HG03354 (cell line): ENCODE measurements at regions not wholly inside any gene's neighbourhood (a gene's known extent, or its start where the extent isn't known, plus 50 kb on each side); places are given as distances from the start of the nearest gene placed in this dataset.

Experiments used
- ATAC-seq: cut with Tn5 transposase; IDR thresholded peaks from one replicate; pipeline ENCODE4 v1.9.1; 2021; ENCODE audit warnings: mild to moderate bottlenecking; ENCODE audit not compliant: unreplicated experiment, poor library complexity, severe bottlenecking

GRCh38 chr14:34190717-34191116 is 239.8 kb upstream of the EGLN3 start:
- ATAC-seq = no peak

DNA sequence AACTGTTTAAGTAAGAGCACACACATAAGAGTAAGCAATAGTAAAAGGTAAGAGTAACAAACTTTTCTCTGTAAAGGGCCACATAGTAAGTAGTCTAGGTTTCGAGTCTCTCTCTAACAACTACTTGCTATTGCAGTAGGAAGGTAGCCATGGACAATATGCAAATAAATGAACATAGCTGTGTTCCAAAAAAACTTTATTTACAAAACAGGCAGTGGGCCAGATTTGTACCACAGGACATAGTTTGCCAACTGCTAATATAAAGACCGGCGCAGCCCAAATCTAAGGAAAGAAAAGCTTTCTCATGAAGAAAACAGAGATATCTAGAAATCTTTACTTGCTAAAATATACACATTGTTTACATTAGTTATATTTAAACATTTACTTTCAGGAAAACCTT is 239.0 kb upstream of the EGLN3 start:
- ATAC-seq = no peak

- ATAC-seq = no peak
These were observed 236.7 kb upstream of the EGLN3 start for GRCh38 chr14:34187519-34188044.

DNA sequence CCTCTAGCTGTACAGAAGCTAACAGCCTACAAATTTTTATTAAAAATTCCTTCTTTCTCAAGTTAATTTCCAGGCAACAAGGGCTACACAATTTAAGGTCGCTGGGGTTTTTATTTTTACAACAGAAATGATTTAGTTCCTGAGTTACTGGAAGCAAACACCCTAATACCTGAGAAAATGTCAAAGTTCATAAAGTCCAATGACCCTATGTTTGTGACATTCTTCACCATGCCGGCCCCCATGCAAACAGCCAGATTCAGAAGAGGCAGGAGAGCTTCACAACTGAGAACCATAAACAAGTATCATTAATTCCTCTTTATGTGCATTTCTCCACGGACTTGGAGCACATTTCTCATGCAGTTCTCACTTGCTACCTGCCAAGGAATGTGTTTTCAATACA is 236.2 kb upstream of the EGLN3 start:
- ATAC-seq = no peak

DNA sequence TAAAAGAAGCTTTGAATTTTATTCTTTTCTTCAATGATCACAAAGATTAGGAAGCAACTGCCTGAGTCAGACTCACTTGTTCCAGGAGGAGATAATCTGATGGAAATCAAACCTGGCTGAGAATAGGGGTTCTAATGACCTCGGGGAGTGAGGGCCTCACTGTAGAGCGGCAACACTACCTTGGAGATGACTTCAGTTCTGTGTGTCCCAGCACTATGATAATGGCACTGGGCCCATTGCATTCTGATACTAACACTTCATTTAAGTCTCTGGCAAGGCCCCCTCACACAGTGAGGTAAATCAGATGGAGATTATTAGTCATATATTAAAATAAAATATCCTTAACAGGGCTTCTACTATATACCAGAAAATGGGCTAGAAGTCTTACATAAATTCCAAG is 233.3 kb upstream of the EGLN3 start:
- ATAC-seq = no peak

DNA sequence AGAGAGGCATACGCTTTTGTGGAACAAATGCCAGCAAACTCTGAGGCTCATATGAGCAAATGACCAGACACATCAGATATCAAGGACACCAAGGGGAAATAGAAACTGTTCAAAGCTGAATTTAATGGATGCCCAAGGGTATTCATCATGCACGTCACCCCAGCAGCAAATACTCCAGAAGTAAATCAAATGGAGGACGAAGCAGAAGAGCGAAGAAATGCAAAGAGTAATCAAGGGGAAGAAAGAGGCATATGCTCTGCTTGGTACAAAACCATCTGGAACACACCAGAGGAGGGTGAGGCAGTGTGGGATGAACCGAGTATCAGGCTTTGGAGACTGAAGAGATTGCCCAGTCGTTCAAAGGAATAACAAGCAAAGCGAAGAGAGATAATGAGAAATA is 232.6 kb upstream of the EGLN3 start:
- no peak for ATAC-seq

DNA sequence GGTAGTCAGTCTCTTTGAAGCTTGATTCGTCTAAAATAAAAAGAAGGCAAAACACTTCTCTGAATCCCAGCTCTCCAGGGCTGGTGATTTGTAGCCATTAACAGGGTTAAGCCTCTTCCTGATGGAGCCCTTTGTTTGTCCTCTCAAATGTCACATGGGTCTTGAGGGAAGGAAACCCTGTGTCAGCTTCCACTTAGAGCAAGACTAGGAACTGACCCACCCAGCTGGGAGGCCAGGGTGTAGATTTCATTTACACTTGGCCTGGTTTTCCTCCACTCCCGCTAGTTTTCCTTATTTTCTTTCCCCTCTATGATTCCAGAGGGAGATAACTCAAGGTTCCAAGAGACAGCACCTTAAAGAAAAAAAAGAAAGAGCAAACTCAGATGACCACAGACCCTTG is 230.5 kb upstream of the EGLN3 start:
- no peak for ATAC-seq

GRCh38 chr14:34180869-34181268 is 230.0 kb upstream of the EGLN3 start:
- no peak for ATAC-seq

- no peak for ATAC-seq
These were observed 229.6 kb upstream of the EGLN3 start for GRCh38 chr14:34180434-34180833.

DNA sequence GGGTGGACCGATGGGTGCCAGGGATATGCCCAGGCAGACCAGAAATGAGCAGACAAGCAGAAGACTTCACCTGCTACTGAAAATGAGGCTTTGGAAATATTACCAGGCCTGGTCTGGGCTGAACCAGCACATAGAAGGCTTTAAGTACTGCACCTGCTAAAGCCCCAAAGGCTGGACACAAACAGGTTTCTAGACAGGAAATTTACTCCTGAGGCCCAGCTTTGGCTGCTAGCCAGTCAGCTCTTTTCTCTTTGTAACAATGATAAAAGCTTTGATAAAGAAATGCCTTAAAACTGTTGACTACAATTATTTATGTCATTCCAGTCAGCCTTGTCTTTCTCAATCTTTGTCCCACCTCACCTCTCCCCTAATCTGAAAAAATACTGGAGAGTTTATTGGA is 228.9 kb upstream of the EGLN3 start:
- no peak for ATAC-seq

- ATAC-seq = no peak
These were observed 226.6 kb upstream of the EGLN3 start for GRCh38 chr14:34177466-34177865.

GRCh38 chr14:34175574-34175973 is 224.7 kb upstream of the EGLN3 start:
- ATAC-seq = no peak

DNA sequence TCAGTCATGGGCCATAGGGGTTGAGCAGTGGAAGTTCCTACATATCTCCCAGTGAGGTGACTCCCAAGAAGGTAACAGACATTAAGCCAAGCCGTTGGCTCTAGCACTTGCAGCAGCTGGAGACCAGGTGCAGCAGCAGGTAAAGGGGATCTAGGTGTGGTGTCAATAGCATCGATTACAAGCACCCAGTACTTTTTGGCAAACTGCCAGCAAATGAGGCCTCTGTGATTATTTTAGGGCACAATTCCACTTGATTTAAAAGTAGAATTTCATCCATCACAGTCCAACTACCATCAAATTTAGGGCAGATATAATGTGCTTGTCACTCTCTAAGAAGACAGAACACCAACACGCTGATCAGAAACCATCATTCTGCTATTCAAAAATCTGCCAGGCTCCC is 224.1 kb upstream of the EGLN3 start:
- no peak for ATAC-seq

GRCh38 chr14:34173916-34174315 is 223.0 kb upstream of the EGLN3 start:
- ATAC-seq = no peak

DNA sequence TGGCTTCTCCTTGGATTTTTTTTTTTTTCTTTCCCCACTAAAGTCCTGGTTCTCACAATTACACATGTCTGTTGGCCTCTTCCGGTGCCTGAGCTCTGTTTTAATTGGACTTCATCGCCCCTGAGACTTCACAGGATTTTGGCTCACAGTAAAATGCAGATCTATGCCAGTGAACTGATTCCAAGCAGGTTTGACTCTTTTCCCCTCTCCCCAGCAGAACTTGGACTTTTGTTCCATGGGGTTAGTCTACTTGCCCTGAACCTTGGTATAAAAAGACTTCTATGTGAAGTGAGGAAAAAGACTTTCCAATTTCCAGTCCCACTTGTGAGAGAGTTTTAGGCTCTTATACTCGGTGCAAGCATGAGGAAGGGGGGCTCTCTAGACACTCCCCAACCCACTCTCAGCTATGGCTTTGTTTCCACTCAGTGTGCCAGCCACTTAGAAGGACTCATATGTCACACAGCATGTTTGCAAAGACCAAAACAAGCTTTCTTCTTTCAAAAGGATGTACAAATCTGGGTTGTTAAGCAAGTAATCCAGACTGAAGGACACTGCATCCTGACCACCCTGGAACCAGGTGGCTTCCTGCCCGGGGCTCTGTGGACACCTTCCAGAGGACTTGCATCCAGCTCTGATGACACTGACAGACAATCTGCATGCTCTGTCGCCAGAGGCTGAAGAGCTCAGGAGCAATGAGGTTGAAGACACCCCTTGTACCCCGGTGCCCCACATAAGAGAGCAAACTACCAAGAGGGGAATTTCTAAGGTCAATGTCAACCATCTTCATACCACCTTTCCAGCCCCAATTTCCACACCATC is 221.9 kb upstream of the EGLN3 start:
- ATAC-seq = no peak

- ATAC-seq = no peak
These were observed 221.2 kb upstream of the EGLN3 start for GRCh38 chr14:34172173-34172451.

GRCh38 chr14:34171431-34172172 is 220.7 kb upstream of the EGLN3 start:
- no peak for ATAC-seq

DNA sequence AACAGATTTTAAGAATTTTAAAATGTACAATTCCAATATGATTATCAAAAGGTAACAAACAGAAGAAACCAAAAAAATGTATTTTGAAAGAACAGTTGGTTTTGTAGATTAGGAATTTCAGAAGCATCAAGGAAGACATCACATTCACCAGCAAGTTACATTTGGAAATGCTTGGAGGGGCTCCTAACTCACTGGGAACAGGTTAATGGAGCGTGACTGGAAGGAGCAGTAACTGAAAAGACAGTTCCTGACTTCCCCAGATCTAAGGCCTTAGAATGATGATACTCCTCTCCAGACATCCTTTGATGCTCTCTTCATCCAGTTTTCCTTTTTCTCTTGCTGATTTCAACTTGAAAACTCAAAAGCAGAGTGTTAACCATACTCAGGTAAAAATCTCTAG is 220.0 kb upstream of the EGLN3 start:
- no peak for ATAC-seq

DNA sequence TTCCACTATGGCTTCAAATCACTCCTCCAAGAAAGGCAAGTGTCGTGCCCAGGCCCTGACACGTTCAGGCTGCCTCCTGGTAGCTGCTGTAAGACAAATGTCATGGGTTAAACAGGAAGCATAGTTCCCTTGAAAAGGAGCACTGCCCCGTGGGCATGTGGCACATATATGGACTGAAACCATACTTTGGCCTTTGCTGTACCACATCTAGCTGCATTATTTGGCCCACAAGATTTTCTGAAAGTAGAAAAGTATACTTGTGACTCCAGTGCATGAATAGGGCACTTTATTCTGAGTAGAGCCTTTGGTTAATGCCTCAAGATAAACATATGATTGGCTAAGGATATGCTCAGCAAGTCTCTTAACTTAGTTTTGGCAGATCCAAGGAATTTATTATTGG is 218.7 kb upstream of the EGLN3 start:
- ATAC-seq = no peak

- ATAC-seq = no peak
These were observed 217.8 kb upstream of the EGLN3 start for GRCh38 chr14:34168656-34169055.

GRCh38 chr14:34165847-34166350 is 215.0 kb upstream of the EGLN3 start:
- ATAC-seq = no peak
